KMS-11 (cell line): ENCODE measurements at regions not wholly inside any gene's neighbourhood (a gene's known extent, or its start where the extent isn't known, plus 50 kb on each side); places are given as distances from the start of the nearest gene placed in this dataset.

Experiments
- H2AFZ ChIP-seq: fragments of 200-600 bp; sonication (generic); 2 replicates; pipeline ENCODE4 v1.6.1; 2016; ENCODE audit warnings: antibody characterized with exemption, mixed run types, low read depth
- H3K27ac ChIP-seq: fragments of 200-600 bp; sonication (generic); 2 replicates; pipeline ENCODE4 v1.6.1; 2016; ENCODE audit warnings: mild to moderate bottlenecking, mixed run types
- H3K27me3 ChIP-seq: fragments of 200-600 bp; sonication (generic); 2 replicates; pipeline ENCODE4 v1.6.1; 2017; ENCODE audit warnings: mild to moderate bottlenecking, low read depth, mixed run types, moderate library complexity; ENCODE audit not compliant: insufficient read depth
- H3K36me3 ChIP-seq: fragments of 200-600 bp; sonication (generic); 2 replicates; pipeline ENCODE4 v1.6.1; 2017; ENCODE audit warnings: mild to moderate bottlenecking, mixed run types; ENCODE audit not compliant: insufficient read depth
- H3K4me1 ChIP-seq: fragments of 200-600 bp; sonication (generic); 2 replicates; pipeline ENCODE4 v1.6.1; 2016; ENCODE audit warnings: mild to moderate bottlenecking, low read depth, mixed run types; ENCODE audit not compliant: poor library complexity, severe bottlenecking
- H3K4me2 ChIP-seq: fragments of 200-600 bp; sonication (generic); 2 replicates; pipeline ENCODE4 v1.7.0; 2016; ENCODE audit warnings: mild to moderate bottlenecking, mixed run types
- H3K4me3 ChIP-seq: fragments of 200-600 bp; sonication (generic); IDR thresholded peaks from 2 replicates; pipeline ENCODE4 v1.6.1; 2017; ENCODE audit warnings: low read depth, low read length, mixed read lengths; ENCODE audit not compliant: insufficient read depth
- H3K79me2 ChIP-seq: fragments of 200-600 bp; sonication (generic); 2 replicates; pipeline ENCODE4 v1.6.1; 2016; ENCODE audit warnings: low read depth, mixed run types; ENCODE audit not compliant: insufficient read depth
- H3K9ac ChIP-seq: fragments of 200-600 bp; sonication (generic); 2 replicates; pipeline ENCODE4 v1.6.1; 2016; ENCODE audit warnings: mild to moderate bottlenecking, mixed run types
- H4K20me1 ChIP-seq: fragments of 200-600 bp; sonication (generic); 2 replicates; pipeline ENCODE4 v1.6.1; 2016; ENCODE audit warnings: mild to moderate bottlenecking, mixed run types; ENCODE audit not compliant: insufficient read depth
- CTCF ChIP-seq: fragments of 200-600 bp; sonication (generic); conservative IDR thresholded peaks from 2 replicates; pipeline ENCODE4 v1.6.1; 2017; ENCODE audit warnings: low read depth, mild to moderate bottlenecking, antibody characterized with exemption, low read length, moderate library complexity, mixed read lengths

DNA sequence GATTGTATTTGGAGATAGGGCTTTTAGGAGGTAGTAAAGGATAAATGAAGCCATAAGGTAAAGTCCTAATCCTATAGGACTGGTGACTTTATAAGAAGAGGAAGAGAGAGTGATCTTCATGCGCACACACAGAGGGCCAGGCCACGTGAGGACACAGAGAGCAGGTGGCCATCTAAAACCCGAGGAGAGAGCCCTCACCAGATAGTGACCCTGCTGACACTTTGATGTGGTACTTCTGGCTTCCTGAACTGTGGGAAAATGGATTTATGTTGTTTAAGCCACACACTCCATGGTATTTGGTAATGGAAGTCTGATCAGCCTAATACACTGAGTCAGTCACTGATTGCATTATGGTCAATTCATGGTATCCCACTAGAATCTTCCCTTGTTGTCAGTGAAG lies 164.9 kb upstream of the TAPT1 start:
- H3K9ac ChIP-seq = no peak overlapping the region

DNA sequence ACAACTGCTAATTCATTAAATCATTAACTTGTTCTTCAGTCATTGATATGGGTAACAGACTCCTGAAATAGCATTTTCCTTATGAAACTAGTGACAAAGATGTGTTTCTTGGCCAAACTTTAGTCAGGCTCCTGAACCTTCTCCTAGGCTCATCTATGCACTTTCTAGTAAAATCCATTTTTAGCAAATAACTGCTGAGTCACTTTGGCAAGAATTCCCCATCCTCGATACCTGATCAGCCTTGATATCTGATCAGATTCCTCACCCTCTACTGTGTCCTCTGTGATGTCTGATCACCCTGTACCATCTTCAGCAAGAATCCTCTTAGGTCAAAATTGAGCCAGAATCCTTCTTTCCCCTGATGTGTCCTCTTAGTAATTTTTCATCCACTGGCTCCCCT lies 161.2 kb upstream of the TAPT1 start:
- Histone ChIP-seq H3K27ac (no peak overlapping the region), H3K27me3 (no peaks in the 10 kb centered on the region), H4K20me1 (no peaks in the 10 kb centered on the region), H3K4me1 (no peaks in the 10 kb centered on the region), H3K4me3 (no peak overlapping the region), H3K79me2 (no peaks in the 10 kb centered on the region), H3K36me3 (no peaks in the 10 kb centered on the region), H3K4me2 (no peak overlapping the region), H3K9ac (no peak overlapping the region), H2AFZ (no peak overlapping the region)
- no peak for TF ChIP-seq CTCF

More for the DNA sequence above, 164.9 kb upstream of the TAPT1 start:
- Histone ChIP-seq H3K36me3 (no peaks in the 10 kb centered on the region), H3K4me2 (no peak overlapping the region), H3K27ac (no peak overlapping the region), H3K4me1 (no peaks in the 10 kb centered on the region), H2AFZ (no peak overlapping the region), H3K27me3 (no peaks in the 10 kb centered on the region), H3K79me2 (no peaks in the 10 kb centered on the region), H3K4me3 (no peak overlapping the region), H4K20me1 (no peaks in the 10 kb centered on the region)
- no peak for TF ChIP-seq CTCF

- no peak overlapping the region for H3K4me3 ChIP-seq
- no peaks in the 10 kb centered on the region for H3K79me2 ChIP-seq
- H3K36me3 ChIP-seq = no peaks in the 10 kb centered on the region
- H3K9ac ChIP-seq = no peak overlapping the region
- no peak overlapping the region for H3K4me2 ChIP-seq
- H3K27me3 ChIP-seq = no peaks in the 10 kb centered on the region
- H3K27ac ChIP-seq = no peak overlapping the region
- H4K20me1 ChIP-seq = no peaks in the 10 kb centered on the region
- no peak for TF ChIP-seq CTCF
- H2AFZ ChIP-seq = no peak overlapping the region
- no peaks in the 10 kb centered on the region for H3K4me1 ChIP-seq
These were observed 160.5 kb upstream of the TAPT1 start for GRCh38 chr4:16386711-16387320.

DNA sequence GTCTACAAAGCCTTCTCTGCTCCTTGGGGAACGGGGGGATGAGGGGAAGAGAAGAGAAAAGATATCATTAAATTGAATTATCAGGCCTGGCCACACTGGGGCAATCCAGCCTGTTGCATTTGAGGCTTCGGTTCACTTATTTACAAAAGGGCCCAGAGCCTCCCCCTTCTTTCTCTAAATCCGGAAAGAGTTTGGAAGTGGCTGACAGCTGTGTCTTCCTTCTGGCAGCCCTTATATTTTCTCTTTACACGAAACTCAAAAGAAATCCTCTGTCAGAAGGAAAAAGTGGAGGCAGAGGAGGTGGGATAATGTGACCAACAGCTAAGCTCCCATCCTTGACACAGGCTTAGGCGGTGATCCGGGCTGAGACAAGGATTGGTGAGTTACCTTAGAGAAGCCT lies 158.3 kb upstream of the TAPT1 start:
- H2AFZ ChIP-seq = no peak overlapping the region
- H3K4me3 ChIP-seq = no peak overlapping the region
- H3K27me3 ChIP-seq = no peaks in the 10 kb centered on the region
- H3K36me3 ChIP-seq = no peaks in the 10 kb centered on the region
- H4K20me1 ChIP-seq = no peaks in the 10 kb centered on the region
- H3K79me2 ChIP-seq = no peaks in the 10 kb centered on the region
- TF ChIP-seq CTCF = no peak
- H3K4me2 ChIP-seq = no peak overlapping the region
- H3K4me1 ChIP-seq = no peaks in the 10 kb centered on the region
- H3K9ac ChIP-seq = no peak overlapping the region
- H3K27ac ChIP-seq = no peak overlapping the region
